ENCODE measurements at regions not wholly inside any gene's neighbourhood (a gene's known extent, or its start where the extent isn't known, plus 50 kb on each side); places are given as distances from the start of the nearest gene placed in this dataset.
A peak's percentile ranks its signal among the peaks of the same experiment; 100 is the strongest.
"Not testable (repeated sequence)": the region's sequence is repeated elsewhere in the genome, so short reads cannot be mapped to it uniquely, and the experiment has no call there.

GRCh38 chr4:60723796-60724195 is 476.3 kb upstream of the ADGRL3 start:
- peak; percentile 50 for DNase-seq

DNA sequence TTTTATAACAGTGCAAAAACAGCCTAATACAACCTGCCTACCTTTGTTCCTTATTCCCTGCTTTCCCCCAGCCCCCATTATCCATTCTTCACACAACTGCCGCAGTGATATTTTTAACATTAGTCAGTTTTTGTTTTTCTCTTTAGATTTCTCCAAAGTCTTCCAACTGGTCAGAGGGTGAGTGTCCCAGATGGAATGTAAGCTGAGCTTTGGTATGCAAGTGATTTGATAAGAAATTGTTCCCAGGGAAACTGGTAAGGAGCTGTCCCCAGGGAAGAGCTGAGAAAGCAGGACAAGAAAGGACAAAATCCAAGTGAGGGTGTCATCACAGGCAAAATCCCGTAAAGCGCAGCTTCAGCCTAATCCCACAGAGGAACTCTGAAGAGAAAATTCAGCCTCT is 475.5 kb upstream of the ADGRL3 start:
- DNase-seq = peak; percentile 89

DNA sequence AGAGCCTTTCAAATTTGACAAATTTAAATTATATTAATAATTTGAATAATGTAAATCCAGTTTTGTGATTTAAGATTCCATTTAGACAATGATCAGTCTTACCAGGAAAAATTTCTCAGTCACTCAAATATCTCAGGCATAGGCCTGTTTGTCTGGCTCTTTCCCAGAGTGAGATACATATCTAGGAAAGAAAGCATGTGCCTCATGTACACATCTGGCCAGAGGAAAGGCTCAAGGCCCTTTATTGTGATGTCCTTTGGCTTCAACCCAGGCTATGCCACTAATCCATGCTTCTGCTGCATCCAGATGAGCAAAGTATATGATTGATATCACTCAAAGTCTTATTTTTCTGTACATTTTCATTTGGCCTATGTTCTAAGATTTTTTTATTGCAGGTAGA is 473.3 kb upstream of the ADGRL3 start:
- DNase-seq = no peak

DNA sequence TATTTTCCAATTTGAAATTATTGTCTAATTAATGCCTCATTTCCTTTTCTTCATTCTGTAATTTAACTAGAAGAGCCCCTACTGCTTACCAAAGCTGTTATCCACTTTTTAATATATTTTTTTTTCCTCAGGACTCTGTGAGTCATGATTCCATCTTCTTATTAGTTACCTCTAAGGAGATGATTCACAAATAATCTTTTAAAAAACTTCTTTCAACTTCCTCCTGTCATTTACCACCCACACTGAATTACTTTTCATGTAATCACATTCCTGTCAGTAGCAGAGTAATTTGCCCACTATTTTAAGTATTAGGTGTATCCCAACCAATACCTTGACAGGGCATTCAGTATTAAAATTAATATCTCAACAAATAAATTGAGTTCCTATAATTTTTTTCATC is 470.9 kb upstream of the ADGRL3 start:
- no peak for DNase-seq

DNA sequence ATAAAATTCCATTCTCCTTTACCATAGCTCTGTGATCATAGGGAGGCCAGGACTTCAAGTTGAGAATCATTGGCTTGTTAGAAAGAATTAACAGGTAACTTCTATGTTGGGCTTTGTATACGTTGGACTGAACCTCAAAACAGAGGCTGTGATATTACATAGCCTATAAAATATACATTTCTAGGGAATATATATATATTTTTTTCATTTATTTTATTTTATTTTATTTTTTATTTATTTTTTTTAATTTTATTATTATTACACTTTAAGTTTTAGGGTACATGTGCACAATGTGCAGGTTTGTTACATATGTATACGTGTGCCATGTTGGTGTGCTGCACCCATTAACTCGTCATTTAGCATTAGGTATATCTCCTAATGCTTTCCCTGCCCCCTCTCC is 470.4 kb upstream of the ADGRL3 start:
- not testable (repeated sequence) for DNase-seq

- DNase-seq = no peak
Measured at GRCh38 chr4:60737858-60738257, 462.3 kb upstream of the ADGRL3 start.

GRCh38 chr4:60743654-60744053 is 456.5 kb upstream of the ADGRL3 start:
- no peak for DNase-seq

DNA sequence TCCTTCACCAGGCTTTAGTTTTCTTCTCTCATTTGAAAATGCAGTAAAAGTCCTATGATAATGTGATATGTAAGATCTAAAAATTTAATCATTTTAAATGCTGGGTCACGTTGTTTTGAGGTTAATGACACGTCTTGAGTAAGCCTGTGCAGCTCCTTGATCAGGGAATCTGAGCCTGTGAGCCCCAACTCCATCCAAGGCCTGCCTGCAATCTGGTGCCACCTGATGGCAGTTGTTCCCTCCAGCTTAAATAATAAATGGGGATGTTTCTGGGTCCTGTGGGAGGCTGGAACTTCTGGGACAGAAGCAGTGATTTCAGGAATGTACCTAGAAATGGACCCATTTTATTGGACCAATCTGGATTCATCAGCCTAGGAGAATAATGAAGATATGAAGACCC is 455.4 kb upstream of the ADGRL3 start:
- no peak for DNase-seq

GRCh38 chr4:60745800-60746571 is 454.1 kb upstream of the ADGRL3 start:
- DNase-seq = no peak

GRCh38 chr4:60750962-60751361 is 449.2 kb upstream of the ADGRL3 start:
- no peak for DNase-seq

DNA sequence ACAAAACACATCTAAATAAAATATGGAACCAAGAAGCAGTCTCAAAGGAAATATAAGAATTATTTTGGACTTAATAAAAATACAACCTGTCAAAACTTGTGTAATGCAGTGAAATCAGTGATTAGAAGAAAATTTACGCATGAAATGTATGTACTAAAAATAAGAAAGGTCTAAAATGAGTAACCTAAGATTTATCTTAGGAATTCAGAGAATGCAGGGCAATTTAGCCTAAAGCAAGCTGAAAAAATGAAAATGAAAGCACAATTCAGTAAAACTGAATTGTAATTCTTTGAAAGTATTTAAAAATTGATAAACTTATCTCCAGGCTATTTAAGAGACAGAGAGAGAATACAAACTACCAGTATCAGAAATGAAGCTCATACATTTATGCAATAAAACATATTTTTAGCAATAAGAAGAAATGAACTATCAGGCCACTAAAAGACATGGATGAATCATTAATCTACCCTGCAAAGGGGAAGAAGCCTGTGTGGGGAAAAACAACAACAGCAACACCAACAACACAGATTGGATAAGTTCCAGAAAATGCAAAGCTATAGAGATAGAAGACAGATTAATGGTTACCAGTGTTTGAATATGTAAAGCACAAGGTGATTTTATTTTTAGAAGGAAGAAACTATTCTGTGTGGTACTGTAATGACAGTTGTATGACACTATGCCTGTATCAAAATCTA is 442.0 kb upstream of the ADGRL3 start:
- DNase-seq = no peak

DNA sequence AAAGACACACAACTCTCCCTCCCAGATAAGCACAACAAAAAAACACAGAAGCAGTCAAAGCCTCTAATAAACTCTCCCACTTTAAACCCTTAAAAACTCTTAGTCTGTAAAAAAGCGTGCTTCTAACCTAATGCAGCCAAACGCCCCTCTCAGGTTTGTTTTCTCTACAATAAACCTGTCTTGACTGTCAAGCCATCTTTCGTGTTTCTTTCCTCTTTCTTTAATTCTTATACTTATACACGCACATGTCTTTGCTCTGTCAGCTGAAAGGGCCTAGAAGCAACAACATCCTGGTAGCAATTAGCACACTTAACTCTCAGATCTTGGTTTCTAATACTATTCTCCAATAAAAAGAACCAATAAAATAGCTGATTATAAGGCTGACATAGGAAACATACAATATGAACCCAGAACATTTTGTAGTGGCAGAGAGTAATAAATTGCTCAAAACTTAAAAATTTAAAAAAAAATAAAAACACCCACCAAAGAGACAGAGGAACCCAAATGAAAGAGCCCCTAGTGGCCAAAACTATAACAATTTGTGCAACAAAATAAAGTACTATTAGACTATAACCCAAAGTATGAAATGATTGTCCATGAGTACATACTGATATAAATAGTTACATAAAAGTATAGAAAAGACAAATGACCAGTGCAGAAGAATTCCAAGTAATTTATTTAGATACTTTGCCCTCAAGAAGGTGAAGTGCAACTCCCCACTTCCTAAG is 440.4 kb upstream of the ADGRL3 start:
- no peak for DNase-seq

DNA sequence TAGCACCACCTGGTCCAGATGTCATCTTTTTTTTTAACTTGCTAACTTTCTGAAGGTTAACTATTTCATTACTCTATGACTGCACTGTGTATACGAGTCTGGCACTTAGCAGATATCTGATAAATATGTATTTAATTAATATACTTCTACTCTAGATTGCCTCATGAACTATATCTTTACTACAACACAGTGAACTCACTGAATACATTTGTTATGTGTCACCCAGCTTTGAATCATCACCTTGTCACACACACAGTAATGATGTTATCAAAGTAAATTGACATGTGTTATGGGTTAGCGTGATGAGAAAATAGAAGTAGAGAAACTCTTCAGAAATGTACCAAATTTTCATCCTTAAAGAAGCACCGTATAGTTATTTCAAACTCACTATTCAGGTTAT is 419.3 kb upstream of the ADGRL3 start:
- DNase-seq = no peak

DNA sequence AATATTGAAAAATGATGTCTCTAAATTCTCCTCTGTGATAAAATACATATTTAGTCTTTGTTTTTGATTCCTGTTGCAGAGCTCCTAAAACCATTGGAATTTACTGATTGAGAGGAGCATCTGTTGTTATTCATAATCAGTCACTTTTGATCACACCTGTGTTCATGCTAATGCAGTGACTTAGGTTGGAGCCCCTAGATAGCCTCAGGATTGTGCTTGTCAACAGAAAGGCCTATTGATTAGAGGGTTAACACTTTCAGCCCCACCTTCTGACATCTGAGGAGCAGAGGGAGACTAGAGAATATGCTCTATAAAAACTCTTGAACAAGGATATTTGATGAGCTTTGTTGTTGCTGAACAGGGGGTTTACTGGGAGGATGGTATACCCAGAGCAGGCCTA is 409.5 kb upstream of the ADGRL3 start:
- DNase-seq = no peak

DNA sequence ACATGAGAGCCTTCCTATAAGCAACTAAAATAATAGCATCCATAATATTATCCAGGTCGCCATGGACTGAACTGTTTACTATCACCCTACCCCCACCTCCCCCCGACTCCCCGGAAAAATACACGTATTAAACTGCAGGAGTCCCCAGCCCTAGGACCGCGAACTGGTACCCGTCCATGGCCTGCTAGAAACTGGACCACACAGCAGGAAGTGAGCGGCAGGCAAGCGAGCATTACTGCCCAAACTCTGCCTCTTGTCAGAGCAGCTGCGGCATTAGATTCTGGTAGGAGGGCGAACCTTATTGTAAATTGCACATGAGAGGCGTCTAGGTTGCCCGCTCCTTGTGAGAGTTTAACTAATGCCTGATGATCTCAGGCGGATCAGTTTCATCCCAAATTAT is 405.8 kb upstream of the ADGRL3 start:
- no peak for DNase-seq

DNA sequence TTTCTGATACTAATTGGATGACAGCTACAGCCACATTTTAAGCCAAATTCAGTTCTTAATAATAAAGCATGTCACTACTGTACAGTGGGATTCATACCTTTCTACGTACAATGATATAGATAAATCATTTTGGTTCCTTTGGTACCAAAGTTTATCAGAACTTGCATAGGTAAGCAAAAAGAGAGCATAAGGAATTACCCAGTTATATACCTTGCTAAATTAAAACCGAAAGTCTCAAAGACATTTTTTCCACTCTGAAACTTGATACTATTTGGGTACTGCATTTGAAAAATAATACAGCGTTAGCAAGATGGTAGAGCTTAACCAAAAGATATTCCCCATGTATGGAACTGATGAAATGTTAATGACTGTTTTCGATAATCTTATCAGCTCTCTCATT is 400.9 kb upstream of the ADGRL3 start:
- no peak for DNase-seq

DNA sequence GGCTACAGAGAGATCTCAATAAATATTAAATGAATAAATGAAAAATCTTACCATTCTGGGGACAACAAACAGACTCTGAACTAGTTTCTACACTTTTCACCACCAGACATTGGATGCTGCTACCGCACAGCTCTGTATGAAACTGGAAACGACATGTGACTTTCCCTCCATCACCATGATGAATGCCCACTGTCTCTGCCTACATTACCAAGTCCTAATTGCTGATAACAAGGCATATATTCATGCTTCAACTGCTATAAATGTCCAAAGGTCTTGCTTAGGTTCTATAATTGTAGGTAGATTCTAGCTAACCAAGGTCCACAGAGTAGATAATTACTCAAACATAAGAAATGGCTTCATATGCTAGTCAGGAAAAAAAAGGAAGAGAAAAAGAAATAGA is 399.4 kb upstream of the ADGRL3 start:
- DNase-seq = no peak

DNA sequence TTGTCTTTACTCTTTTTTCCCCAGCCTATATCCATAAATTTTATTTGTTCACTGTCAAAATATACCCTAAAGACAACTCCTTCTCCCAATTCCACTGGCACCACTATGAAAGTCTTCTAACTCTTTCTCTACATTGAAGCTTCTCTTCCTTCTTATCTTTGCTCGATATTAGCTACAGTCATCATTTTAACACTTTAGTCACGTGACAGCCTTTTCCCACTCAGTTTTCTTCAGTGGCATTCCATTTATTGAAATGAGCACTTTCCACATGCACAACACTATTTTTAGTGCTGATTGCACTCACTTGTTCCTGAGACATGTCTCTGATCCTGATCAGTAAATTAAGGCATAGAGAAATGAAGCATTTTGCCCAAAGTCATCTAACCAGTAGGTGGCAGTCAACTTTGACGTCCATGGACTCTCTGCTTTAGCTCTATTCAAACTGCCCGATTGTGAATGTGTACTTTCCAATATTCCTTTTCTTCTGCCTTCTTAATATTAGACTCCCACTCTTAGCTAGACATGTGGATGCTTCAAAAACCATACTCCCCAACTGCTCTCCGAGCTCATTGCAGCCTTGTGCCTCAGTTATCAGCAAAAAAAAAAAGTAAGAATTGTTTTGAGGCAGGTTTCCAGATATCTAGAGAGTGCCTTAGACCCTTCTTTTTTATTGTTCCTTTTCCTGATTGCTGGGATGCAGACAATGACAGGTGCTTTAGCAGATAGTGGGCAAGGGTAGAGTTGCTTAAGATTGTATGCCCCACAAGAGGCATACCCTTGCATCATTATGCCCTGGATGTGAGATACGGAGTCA is 394.4 kb upstream of the ADGRL3 start:
- DNase-seq = no peak

- DNase-seq = no peak
Measured at GRCh38 chr4:60808726-60809485, 391.2 kb upstream of the ADGRL3 start.

DNA sequence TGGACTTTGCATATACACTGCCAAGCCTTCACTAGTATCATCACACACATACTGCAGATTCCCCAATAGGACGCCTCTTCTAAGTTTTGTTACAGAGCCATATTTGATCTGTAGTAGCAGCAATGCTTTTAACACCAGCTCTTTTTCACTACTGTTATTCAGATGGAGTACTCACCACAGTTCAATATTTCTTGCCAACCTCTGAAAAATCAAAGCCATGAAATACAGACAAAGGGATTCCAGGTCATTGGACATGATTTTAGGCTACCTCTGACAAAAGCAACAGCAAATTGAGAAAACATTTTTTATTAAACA is 390.7 kb upstream of the ADGRL3 start:
- DNase-seq = no peak

DNA sequence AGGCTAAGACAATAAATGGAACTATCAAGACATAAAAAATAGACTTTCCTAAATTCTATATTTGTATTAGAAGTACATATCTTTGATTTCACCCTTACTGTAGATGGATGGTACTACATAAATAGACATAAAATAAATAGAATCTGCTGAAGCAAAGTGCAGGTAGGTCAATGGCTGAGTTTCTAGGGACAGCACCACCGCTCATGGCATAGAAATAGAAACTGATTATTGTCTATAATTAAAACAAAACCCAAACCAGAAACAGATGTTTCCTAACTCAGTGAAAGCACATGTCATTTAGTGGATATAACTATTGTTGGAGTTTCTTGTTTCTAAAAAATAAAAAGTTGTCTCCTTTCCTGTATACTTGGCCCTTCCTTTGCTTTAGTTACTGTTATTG is 387.3 kb upstream of the ADGRL3 start:
- DNase-seq = no peak

DNA sequence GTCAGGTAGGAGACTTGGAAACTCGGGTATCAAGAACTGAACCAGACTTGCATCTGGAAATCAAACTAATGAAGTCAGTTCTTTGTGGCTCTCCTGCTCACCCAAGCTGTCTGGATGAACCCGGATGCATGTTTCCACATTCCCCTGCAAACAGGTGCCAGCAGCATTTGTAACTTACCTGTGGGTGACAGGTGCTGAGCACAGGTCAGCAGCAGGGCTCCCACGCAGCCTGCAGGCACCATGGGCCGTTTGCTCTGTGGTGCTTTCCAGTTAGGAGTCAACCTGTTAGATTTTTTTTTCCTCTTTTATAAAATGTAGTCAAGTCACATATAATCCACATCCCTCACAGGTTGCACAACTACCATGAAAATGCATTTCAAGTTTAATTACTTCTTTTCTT is 385.6 kb upstream of the ADGRL3 start:
- no peak for DNase-seq

GRCh38 chr4:60817609-60818008 is 382.5 kb upstream of the ADGRL3 start:
- no peak for DNase-seq

Data from islet precursor cell (in vitro differentiated cells).